ENCODE measurements at regions not wholly inside any gene's neighbourhood (a gene's known extent, or its start where the extent isn't known, plus 50 kb on each side); places are given as distances from the start of the nearest gene placed in this dataset.

- DNase-seq (ENCODE audit: low read depth) = no peak
- no peak for TF ChIP-seq CTCF (IDR thresholded peaks at IDR 0.05; ENCODE audit: insufficient read depth, low read depth, low read length)
- H3K4me3 ChIP-seq (ENCODE audit: low read depth, low read length) = no peak overlapping the region
These were observed 1685.9 kb upstream of the TENM3 start for GRCh38 chr4:180557348-180557747.

- no peak for TF ChIP-seq CTCF (IDR thresholded peaks at IDR 0.05; ENCODE audit: insufficient read depth, low read depth, low read length)
- no peak overlapping the region for H3K4me3 ChIP-seq (ENCODE audit: low read depth, low read length)
- DNase-seq (ENCODE audit: low read depth) = no peak
These were observed 1685.3 kb upstream of the TENM3 start for GRCh38 chr4:180557950-180558349.

GRCh38 chr4:180558427-180558826 lies 1684.8 kb upstream of the TENM3 start:
- DNase-seq (ENCODE audit: low read depth) = no peak
- no peak for TF ChIP-seq CTCF (IDR thresholded peaks at IDR 0.05; ENCODE audit: insufficient read depth, low read depth, low read length)
- no peak overlapping the region for H3K4me3 ChIP-seq (ENCODE audit: low read depth, low read length)

- DNase-seq (ENCODE audit: low read depth) = no peak
These were observed 1682.3 kb upstream of the TENM3 start for GRCh38 chr4:180560896-180561295.

GRCh38 chr4:180564026-180564425 lies 1679.2 kb upstream of the TENM3 start:
- TF ChIP-seq CTCF (IDR thresholded peaks at IDR 0.05; ENCODE audit: insufficient read depth, low read depth, low read length) = no peak
- no peak overlapping the region for H3K4me3 ChIP-seq (ENCODE audit: low read depth, low read length)
- DNase-seq (ENCODE audit: low read depth) = no peak

More at GRCh38 chr4:180560896-180561295, 1682.3 kb upstream of the TENM3 start:
- no peak overlapping the region for H3K4me3 ChIP-seq (ENCODE audit: low read depth, low read length)
- no peak for TF ChIP-seq CTCF (IDR thresholded peaks at IDR 0.05; ENCODE audit: insufficient read depth, low read depth, low read length)

- H3K4me3 ChIP-seq (ENCODE audit: low read depth, low read length) = no peak overlapping the region
- no peak for DNase-seq (ENCODE audit: low read depth)
- no peak for TF ChIP-seq CTCF (IDR thresholded peaks at IDR 0.05; ENCODE audit: insufficient read depth, low read depth, low read length)
These were observed 1678.8 kb upstream of the TENM3 start for GRCh38 chr4:180564448-180564847.

- TF ChIP-seq CTCF (IDR thresholded peaks at IDR 0.05; ENCODE audit: insufficient read depth, low read depth, low read length) = no peak
- no peak for DNase-seq (ENCODE audit: low read depth)
- H3K4me3 ChIP-seq (ENCODE audit: low read depth, low read length) = no peak overlapping the region
These were observed 1677.3 kb upstream of the TENM3 start for GRCh38 chr4:180565856-180566431.
